ENCODE measurements at regions not wholly inside any gene's neighbourhood (a gene's known extent, or its start where the extent isn't known, plus 50 kb on each side); places are given as distances from the start of the nearest gene placed in this dataset.
"Not testable (repeated sequence)": the region's sequence is repeated elsewhere in the genome, so short reads cannot be mapped to it uniquely, and the experiment has no call there.

DNA sequence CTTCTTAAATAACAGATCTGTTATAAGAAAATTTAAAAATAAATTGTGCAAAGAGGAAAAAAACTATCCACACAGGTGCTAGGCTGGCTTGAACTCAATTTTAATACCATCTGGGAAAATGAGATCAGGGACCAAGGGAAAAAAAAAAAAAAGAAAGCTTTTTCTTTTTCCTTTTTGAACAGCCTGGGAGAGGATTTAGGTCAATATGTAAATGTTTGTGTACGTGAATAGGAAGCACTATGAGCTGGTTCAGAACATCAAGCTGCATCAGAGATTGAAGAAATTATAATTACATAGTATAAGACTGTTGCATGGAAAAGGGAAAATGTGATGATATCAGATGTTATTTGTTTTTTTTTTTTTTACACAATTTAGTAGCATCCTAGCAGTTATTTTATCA lies 548.0 kb downstream of the ARL4A start:
- H3K27me3 ChIP-seq (ENCODE audit: control insufficient read depth, insufficient read depth, low read length), result no peaks in the 10 kb centered on the region
- no peaks in the 10 kb centered on the region for H3K4me1 ChIP-seq (ENCODE audit: control insufficient read depth, insufficient read depth, low read length)
- H3K9me3 ChIP-seq (ENCODE audit: control insufficient read depth, low read length), result no peaks in the 10 kb centered on the region
- H3K36me3 ChIP-seq (ENCODE audit: control insufficient read depth, insufficient read depth, low read length), result no peaks in the 10 kb centered on the region
- H3K4me3 ChIP-seq (ENCODE audit: low read length), result no peak overlapping the region
- H3K9ac ChIP-seq (ENCODE audit: low read length), result no peak overlapping the region

DNA sequence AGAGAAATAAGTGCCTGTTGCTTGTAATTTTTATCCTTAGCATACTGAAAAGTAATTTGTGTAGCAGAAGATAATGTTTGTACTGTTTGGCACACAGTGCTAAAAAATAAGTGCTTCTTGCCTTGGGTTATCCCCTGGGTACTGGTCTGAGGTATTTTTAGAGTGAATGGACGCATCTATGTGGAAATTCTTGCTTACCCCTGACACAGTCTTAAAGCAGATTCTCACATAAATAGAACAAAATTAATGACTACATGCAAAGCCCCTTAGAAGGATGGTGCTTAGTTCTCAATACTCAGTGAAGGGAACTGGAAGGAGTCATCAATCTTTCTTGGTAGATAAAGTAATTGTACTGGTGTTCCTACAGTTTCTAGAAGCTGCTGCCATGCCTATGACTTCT lies 548.6 kb downstream of the ARL4A start:
- Histone ChIP-seq H3K9me3 (ENCODE audit: control insufficient read depth, low read length) (no peaks in the 10 kb centered on the region), H3K9ac (ENCODE audit: low read length) (no peak overlapping the region), H3K4me1 (ENCODE audit: control insufficient read depth, insufficient read depth, low read length) (no peaks in the 10 kb centered on the region), H3K36me3 (ENCODE audit: control insufficient read depth, insufficient read depth, low read length) (no peaks in the 10 kb centered on the region), H3K4me3 (ENCODE audit: low read length) (no peak overlapping the region), H3K27me3 (ENCODE audit: control insufficient read depth, insufficient read depth, low read length) (no peaks in the 10 kb centered on the region)

DNA sequence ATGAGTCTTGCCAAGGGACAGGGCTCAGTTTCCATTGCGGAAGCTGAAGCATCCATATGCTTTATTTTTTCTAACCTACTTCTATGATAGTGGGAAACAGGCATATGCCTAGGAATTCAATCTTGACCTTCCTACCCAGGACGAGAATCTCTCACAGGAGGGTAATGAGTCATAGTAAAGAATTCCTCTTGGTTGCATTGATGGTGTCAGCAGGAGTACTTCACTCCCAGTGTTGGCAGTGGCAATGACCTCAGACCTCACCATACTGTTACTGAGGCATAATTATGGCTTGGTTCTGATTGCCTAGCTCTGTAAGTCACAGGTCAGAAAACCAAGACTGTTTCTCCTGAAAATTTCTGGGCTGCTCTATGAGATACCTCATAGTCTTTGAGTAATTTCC lies 552.9 kb downstream of the ARL4A start:
- Histone ChIP-seq H3K36me3 (ENCODE audit: control insufficient read depth, insufficient read depth, low read length) (no peaks in the 10 kb centered on the region), H3K9ac (ENCODE audit: low read length) (no peak overlapping the region), H3K4me1 (ENCODE audit: control insufficient read depth, insufficient read depth, low read length) (no peaks in the 10 kb centered on the region), H3K4me3 (ENCODE audit: low read length) (no peak overlapping the region), H3K9me3 (ENCODE audit: control insufficient read depth, low read length) (no peaks in the 10 kb centered on the region), H3K27me3 (ENCODE audit: control insufficient read depth, insufficient read depth, low read length) (no peaks in the 10 kb centered on the region)

DNA sequence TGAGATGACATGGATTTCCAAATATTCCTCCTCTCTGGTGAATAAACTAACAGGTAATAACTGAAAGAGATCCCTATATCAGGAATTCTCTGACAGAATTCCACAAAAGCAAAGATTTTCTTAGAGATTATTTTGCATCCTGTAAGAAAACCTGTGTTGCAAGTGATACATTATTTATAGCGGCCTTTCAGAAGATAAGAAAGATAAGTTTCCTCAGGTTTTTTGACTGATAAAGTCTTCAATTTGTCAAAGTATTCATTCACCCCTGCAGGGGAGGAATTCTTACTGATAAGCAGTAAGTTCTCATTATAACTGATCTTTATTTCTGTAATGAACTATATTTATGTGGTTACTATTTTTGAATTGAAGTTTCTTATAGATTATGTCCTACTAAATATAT lies 554.0 kb downstream of the ARL4A start:
- Histone ChIP-seq H3K9ac (ENCODE audit: low read length) (no peak overlapping the region), H3K36me3 (ENCODE audit: control insufficient read depth, insufficient read depth, low read length) (no peaks in the 10 kb centered on the region), H3K4me3 (ENCODE audit: low read length) (no peak overlapping the region), H3K4me1 (ENCODE audit: control insufficient read depth, insufficient read depth, low read length) (no peaks in the 10 kb centered on the region), H3K27me3 (ENCODE audit: control insufficient read depth, insufficient read depth, low read length) (no peaks in the 10 kb centered on the region), H3K9me3 (ENCODE audit: control insufficient read depth, low read length) (no peaks in the 10 kb centered on the region)

DNA sequence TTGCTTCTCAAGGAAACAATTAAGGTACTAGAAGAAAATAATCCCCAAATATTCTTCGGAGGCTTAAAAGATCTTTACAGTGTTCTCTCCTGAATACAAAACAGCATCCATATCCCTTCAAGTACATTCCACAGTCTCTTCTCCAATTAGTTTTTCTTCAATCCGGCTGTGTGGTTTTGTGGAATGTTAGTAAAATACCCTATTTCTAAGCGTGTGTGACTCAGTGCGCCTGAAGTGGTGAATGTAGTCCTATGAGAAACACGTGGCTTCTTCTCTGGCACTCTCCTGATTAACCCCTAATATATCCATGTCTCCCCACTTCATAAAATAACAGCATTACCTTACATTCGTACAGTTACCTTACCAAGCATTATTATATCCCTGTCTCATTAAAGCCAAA lies 570.2 kb downstream of the ARL4A start:
- Histone ChIP-seq H3K4me3 (ENCODE audit: low read length) (no peak overlapping the region), H3K9ac (ENCODE audit: low read length) (no peak overlapping the region), H3K27me3 (ENCODE audit: control insufficient read depth, insufficient read depth, low read length) (no peaks in the 10 kb centered on the region), H3K36me3 (ENCODE audit: control insufficient read depth, insufficient read depth, low read length) (no peaks in the 10 kb centered on the region), H3K9me3 (ENCODE audit: control insufficient read depth, low read length) (no peaks in the 10 kb centered on the region), H3K4me1 (ENCODE audit: control insufficient read depth, insufficient read depth, low read length) (no peaks in the 10 kb centered on the region)

DNA sequence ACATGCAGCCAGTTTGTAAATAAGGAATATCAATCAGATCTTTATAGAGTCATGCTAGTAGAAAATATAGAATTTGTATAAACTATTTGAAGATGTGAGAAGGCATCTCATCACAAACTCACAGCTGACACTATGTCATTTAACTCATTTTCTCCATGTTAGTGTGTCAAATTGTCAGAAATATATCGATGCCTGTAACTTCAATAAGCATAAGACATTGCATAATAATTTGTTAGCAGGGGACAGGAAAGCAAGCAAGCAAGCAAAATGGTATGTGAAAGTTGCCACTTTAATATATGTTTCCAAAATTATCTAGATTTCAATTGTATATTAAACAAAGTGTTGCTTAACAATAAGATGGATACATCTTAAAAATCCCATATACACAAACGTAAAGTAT lies 571.0 kb downstream of the ARL4A start:
- H3K4me3 ChIP-seq (ENCODE audit: low read length), result no peak overlapping the region
- no peaks in the 10 kb centered on the region for H3K9me3 ChIP-seq (ENCODE audit: control insufficient read depth, low read length)
- no peaks in the 10 kb centered on the region for H3K4me1 ChIP-seq (ENCODE audit: control insufficient read depth, insufficient read depth, low read length)

DNA sequence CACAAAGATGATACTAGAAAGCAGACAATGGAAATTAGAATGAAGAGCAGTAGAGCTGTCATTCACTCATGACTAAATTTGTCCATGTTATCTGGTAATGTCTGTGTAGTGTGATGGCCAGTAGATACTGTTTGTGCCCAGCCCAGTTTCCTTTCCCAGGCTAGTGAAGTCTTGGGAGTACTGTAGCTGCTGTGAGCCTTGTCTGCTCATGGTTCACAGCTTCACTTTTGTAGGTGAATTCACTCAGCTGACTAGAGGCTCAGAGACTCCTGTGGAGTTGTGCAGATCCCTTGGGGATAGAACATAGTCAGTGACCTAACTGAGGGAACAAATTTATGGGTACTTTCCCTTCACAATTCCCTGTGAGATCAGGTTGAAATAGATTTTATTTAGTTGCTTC lies 572.5 kb downstream of the ARL4A start:
- no peaks in the 10 kb centered on the region for H3K27me3 ChIP-seq (ENCODE audit: control insufficient read depth, insufficient read depth, low read length)
- no peaks in the 10 kb centered on the region for H3K36me3 ChIP-seq (ENCODE audit: control insufficient read depth, insufficient read depth, low read length)
- H3K9me3 ChIP-seq (ENCODE audit: control insufficient read depth, low read length), result no peaks in the 10 kb centered on the region
- no peak overlapping the region for H3K9ac ChIP-seq (ENCODE audit: low read length)
- H3K4me1 ChIP-seq (ENCODE audit: control insufficient read depth, insufficient read depth, low read length), result no peaks in the 10 kb centered on the region
- no peak overlapping the region for H3K4me3 ChIP-seq (ENCODE audit: low read length)

More for the DNA sequence above, 571.0 kb downstream of the ARL4A start:
- no peaks in the 10 kb centered on the region for H3K36me3 ChIP-seq (ENCODE audit: control insufficient read depth, insufficient read depth, low read length)
- no peak overlapping the region for H3K9ac ChIP-seq (ENCODE audit: low read length)
- no peaks in the 10 kb centered on the region for H3K27me3 ChIP-seq (ENCODE audit: control insufficient read depth, insufficient read depth, low read length)

DNA sequence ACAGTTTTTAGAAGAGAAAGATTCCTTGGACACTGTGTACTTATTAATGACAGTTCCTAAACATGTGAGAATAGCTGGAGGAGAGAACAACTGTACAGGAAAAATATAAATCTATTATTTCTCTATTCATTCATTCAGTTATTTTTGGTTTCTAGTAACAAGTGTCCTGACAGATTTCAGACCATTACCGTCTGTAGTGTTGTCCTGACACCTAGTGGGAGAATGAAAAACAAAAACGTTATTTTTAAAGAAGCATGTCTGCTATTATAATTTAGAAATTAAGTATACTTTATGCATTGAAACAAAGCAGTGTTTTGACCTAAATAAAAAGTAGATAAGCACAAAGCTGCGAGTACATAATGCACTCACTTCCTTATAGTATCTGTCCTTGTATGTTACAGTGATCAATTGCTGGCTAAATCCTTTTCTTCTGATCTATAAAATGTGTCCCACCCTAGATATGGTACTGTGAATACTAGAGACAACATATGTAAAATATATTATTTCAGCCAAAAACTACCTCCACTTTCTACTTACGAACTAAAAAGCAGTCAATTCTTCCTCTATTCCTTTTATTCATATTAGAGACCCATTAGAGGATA lies 575.6 kb downstream of the ARL4A start:
- Histone ChIP-seq H3K36me3 (ENCODE audit: control insufficient read depth, insufficient read depth, low read length) (no peaks in the 10 kb centered on the region), H3K27me3 (ENCODE audit: control insufficient read depth, insufficient read depth, low read length) (no peaks in the 10 kb centered on the region), H3K9ac (ENCODE audit: low read length) (no peak overlapping the region)

DNA sequence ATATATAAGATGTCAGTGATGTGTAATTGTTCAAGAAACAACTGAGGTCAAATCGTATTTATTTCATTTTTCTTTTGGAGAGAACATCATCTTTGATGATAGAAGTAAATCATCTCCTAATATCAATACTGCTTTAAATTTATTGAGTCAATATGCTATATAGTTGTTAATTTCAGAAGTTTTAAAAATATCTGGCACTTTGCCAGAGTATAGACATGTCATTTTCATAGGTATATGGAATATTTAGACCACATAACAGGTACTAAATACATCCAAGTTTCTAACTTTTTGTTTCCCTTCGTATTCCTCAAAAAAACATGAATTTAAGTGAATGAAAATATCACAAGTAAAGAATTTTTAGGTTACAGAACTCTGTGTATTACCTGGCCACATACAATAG lies 577.8 kb downstream of the ARL4A start:
- H3K4me3 ChIP-seq (ENCODE audit: low read length), result no peak overlapping the region
- no peaks in the 10 kb centered on the region for H3K27me3 ChIP-seq (ENCODE audit: control insufficient read depth, insufficient read depth, low read length)
- no peaks in the 10 kb centered on the region for H3K9me3 ChIP-seq (ENCODE audit: control insufficient read depth, low read length)
- H3K9ac ChIP-seq (ENCODE audit: low read length), result no peak overlapping the region
- H3K36me3 ChIP-seq (ENCODE audit: control insufficient read depth, insufficient read depth, low read length), result no peaks in the 10 kb centered on the region
- no peaks in the 10 kb centered on the region for H3K4me1 ChIP-seq (ENCODE audit: control insufficient read depth, insufficient read depth, low read length)

More for the DNA sequence above, 575.6 kb downstream of the ARL4A start:
- H3K4me1 ChIP-seq (ENCODE audit: control insufficient read depth, insufficient read depth, low read length), result no peaks in the 10 kb centered on the region
- H3K4me3 ChIP-seq (ENCODE audit: low read length), result no peak overlapping the region
- H3K9me3 ChIP-seq (ENCODE audit: control insufficient read depth, low read length), result no peaks in the 10 kb centered on the region

DNA sequence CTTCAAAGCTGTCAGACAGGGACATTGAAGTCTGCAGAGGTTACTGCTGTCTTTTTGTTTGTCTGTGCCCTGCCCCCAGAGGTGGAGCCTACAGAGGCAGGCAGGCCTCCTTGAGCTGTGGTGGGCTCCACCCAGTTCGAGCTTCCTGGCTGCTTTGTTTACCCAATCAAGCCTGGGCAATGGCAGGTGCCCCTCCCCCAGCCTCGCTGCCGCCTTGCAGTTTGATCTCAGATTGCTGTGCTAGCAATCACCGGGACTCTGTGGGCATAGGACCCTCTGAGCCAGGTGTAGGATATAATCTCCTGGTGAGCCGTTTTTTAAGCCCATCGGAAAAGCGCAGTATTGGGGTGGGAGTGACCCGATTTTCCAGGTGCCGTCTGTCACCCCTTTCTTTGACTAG lies 586.8 kb downstream of the ARL4A start:
- H3K4me1 ChIP-seq (ENCODE audit: control insufficient read depth, insufficient read depth, low read length); H3K27me3 ChIP-seq (ENCODE audit: control insufficient read depth, insufficient read depth, low read length); H3K9ac ChIP-seq (ENCODE audit: low read length); H3K9me3 ChIP-seq (ENCODE audit: control insufficient read depth, low read length); H3K4me3 ChIP-seq (ENCODE audit: low read length); H3K36me3 ChIP-seq (ENCODE audit: control insufficient read depth, insufficient read depth, low read length): not testable (repeated sequence)

DNA sequence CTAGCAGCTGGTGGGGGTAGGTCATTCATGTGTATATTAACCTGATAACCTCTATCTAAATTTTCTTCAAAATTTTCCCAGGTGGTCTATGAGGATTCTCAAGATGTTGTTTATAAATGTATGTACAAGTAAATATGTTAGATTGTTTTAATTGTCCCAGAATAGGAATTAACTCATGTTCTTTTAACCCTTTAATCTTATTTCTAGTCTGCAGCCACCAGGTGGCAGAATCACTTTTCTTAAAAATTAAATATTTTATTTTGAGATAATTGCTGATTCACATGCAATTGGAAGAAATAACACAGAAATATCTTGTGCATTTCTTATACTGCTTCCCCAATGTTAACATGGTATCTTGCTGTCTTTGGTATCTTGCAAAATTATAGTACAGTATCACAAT lies 589.5 kb downstream of the ARL4A start:
- H3K4me3 ChIP-seq (ENCODE audit: low read length), result no peak overlapping the region
- H3K9me3 ChIP-seq (ENCODE audit: control insufficient read depth, low read length), result no peaks in the 10 kb centered on the region
- H3K27me3 ChIP-seq (ENCODE audit: control insufficient read depth, insufficient read depth, low read length), result no peaks in the 10 kb centered on the region
- H3K4me1 ChIP-seq (ENCODE audit: control insufficient read depth, insufficient read depth, low read length), result no peaks in the 10 kb centered on the region
- no peak overlapping the region for H3K9ac ChIP-seq (ENCODE audit: low read length)
- H3K36me3 ChIP-seq (ENCODE audit: control insufficient read depth, insufficient read depth, low read length), result no peaks in the 10 kb centered on the region

DNA sequence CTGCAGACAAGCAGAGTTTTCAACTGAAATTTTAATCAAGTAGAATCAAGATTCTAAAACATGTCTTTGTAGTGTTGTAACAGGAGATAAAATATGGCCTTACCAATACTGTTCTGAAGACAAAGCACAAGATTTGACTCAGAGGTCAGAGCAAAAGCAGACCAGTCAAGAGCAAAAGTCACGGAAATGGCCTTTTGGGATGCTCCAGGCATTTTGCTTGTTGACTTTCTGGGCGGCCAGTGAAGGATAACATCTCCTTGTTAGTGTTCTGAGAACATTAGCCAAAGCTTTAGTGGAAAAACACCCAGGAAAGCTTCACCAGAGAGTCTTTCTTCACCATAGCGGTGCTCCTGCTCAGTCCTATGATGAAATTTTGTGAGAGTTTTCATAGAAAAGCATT lies 590.6 kb downstream of the ARL4A start:
- Histone ChIP-seq H3K27me3 (ENCODE audit: control insufficient read depth, insufficient read depth, low read length) (no peaks in the 10 kb centered on the region), H3K4me3 (ENCODE audit: low read length) (no peak overlapping the region), H3K9me3 (ENCODE audit: control insufficient read depth, low read length) (no peaks in the 10 kb centered on the region), H3K4me1 (ENCODE audit: control insufficient read depth, insufficient read depth, low read length) (no peaks in the 10 kb centered on the region), H3K36me3 (ENCODE audit: control insufficient read depth, insufficient read depth, low read length) (no peaks in the 10 kb centered on the region), H3K9ac (ENCODE audit: low read length) (no peak overlapping the region)

DNA sequence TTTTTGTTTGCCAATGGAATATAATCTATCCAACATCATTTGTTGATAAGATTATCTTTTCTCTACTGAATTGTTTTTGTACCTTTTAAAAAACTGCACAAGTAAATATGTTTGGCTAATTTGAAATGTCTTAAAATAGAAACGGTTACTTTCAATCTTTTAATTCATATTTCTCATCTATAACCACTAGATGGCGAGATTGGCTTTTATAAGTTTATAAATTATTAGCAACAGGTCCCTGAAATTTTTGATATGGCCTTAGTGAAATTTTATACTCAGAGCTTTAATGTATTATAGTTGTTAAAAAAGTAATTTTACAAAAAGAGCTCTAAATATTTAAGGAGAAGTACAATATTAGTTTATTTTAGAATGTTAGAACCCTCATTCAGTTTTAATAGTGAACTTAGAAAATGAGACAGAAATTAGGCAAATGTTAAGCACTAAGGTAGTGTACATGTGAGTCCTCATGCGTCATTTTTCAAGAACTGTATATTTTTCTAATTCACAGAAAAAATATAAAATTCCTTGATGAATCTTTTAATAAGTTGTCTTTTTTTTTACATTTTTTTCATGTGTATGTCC lies 592.5 kb downstream of the ARL4A start:
- Histone ChIP-seq H3K36me3 (ENCODE audit: control insufficient read depth, insufficient read depth, low read length) (no peaks in the 10 kb centered on the region), H3K9me3 (ENCODE audit: control insufficient read depth, low read length) (no peaks in the 10 kb centered on the region), H3K4me1 (ENCODE audit: control insufficient read depth, insufficient read depth, low read length) (no peaks in the 10 kb centered on the region), H3K9ac (ENCODE audit: low read length) (no peak overlapping the region), H3K4me3 (ENCODE audit: low read length) (no peak overlapping the region), H3K27me3 (ENCODE audit: control insufficient read depth, insufficient read depth, low read length) (no peaks in the 10 kb centered on the region)
